ENCODE measurements at regions not wholly inside any gene's neighbourhood (a gene's known extent, or its start where the extent isn't known, plus 50 kb on each side); places are given as distances from the start of the nearest gene placed in this dataset.

- H3K27ac ChIP-seq (ENCODE audit: extremely low read length, insufficient read depth, low read length): no peak overlapping the region
- no peaks in the 10 kb centered on the region for H3K4me1 ChIP-seq (ENCODE audit: insufficient read depth, low read length)
- intact Hi-C loops (cut with micrococcal nuclease; ENCODE audit: unreplicated experiment) (no loop called here), in situ Hi-C loops (cut with HindIII; ENCODE audit: extremely low pct_ligation_motif_present, low pct_unique_long_range_greater_than_20kb) (no loop called here)
- H2AFZ ChIP-seq (ENCODE audit: low read length): no peak overlapping the region
- H3K4me3 ChIP-seq (replicated peaks in 1 of 3; ENCODE audit: insufficient read depth in 1 of 3, low read depth in 2 of 3, low read length in 3 of 3): no peak overlapping the region
- FAIRE-seq (no peak), ATAC-seq (no peak), DNase-seq (ENCODE audit: low spot score) (no peak)
- no peak overlapping the region for H3K4me2 ChIP-seq (ENCODE audit: low read depth, low read length)
- ChIA-PET CTCF (ENCODE audit: low intra/inter-chr PET ratio, low total read pairs) (no interaction called here), POLR2A (no interaction called here)
- no peaks in the 10 kb centered on the region for H3K79me2 ChIP-seq (ENCODE audit: insufficient read depth, low read length)
- TF ChIP-seq HNRNPLL (IDR thresholded peaks at IDR 0.05; ENCODE audit: low read depth, low read length, poor library complexity, severe bottlenecking): no peak
- no peak for TF ChIP-seq TEAD3 (CRISPR knock-in tag; optimal IDR thresholded peaks at IDR 0.05; ENCODE audit: borderline replicate concordance)
- TF ChIP-seq ZNF674 (CRISPR knock-in tag; IDR thresholded peaks at IDR 0.05; ENCODE audit: low read depth): no peak
- TF ChIP-seq ARID2 (CRISPR knock-in tag; IDR thresholded peaks at IDR 0.05; ENCODE audit: borderline replicate concordance): no peak
- TF ChIP-seq ELF4 (CRISPR knock-in tag; IDR thresholded peaks at IDR 0.05; ENCODE audit: borderline replicate concordance): no peak
- no peak for TF ChIP-seq SALL1 (CRISPR knock-in tag; IDR thresholded peaks at IDR 0.05)
- no peak for TF ChIP-seq RARA (CRISPR knock-in tag; IDR thresholded peaks at IDR 0.05)
- TF ChIP-seq ZNF253 (CRISPR knock-in tag; IDR thresholded peaks at IDR 0.05; ENCODE audit: borderline replicate concordance): no peak
- H3K27me3 ChIP-seq (ENCODE audit: control insufficient read depth in 1 of 2, insufficient read depth in 2 of 2, low read length in 2 of 2): no peaks in the 10 kb centered on the region
- WGBS (ENCODE audit: low lambda C conversion rate): 0% methylated on average over 1 of the region's 1 CpG
- H3K9ac ChIP-seq (ENCODE audit: insufficient read depth, low read depth, low read length): no peak overlapping the region
- H4K20me1 ChIP-seq (ENCODE audit: insufficient read depth, low read length): no peaks in the 10 kb centered on the region
- H3K36me3 ChIP-seq (replicated peaks in 1 of 2; ENCODE audit: control insufficient read depth in 1 of 2, insufficient read depth in 2 of 2, low read length in 2 of 2): no peaks in the 10 kb centered on the region
- no TSS peak for BruUV-seq (replicated peaks)
- no peaks in the 10 kb centered on the region for H3K9me3 ChIP-seq (ENCODE audit: low read length)
Observed at GRCh38 chr6:94376876-94377275, 957.5 kb upstream of the EPHA7 start.

- no peak overlapping the region for H3K4me2 ChIP-seq (ENCODE audit: low read depth, low read length)
- no peaks in the 10 kb centered on the region for H3K36me3 ChIP-seq (replicated peaks in 1 of 2; ENCODE audit: control insufficient read depth in 1 of 2, insufficient read depth in 2 of 2, low read length in 2 of 2)
- intact Hi-C loops (cut with micrococcal nuclease; ENCODE audit: unreplicated experiment) (no loop called here), in situ Hi-C loops (cut with HindIII; ENCODE audit: extremely low pct_ligation_motif_present, low pct_unique_long_range_greater_than_20kb) (no loop called here)
- no peak overlapping the region for H2AFZ ChIP-seq (ENCODE audit: low read length)
- H3K27me3 ChIP-seq (ENCODE audit: control insufficient read depth in 1 of 2, insufficient read depth in 2 of 2, low read length in 2 of 2): no peaks in the 10 kb centered on the region
- no peak for FAIRE-seq
- no peak for DNase-seq (ENCODE audit: low spot score)
- H3K4me1 ChIP-seq (ENCODE audit: insufficient read depth, low read length): no peaks in the 10 kb centered on the region
- no peaks in the 10 kb centered on the region for H4K20me1 ChIP-seq (ENCODE audit: insufficient read depth, low read length)
- POLR2A ChIA-PET: no interaction called here
- no peaks in the 10 kb centered on the region for H3K79me2 ChIP-seq (ENCODE audit: insufficient read depth, low read length)
- ATAC-seq: no peak
- H3K27ac ChIP-seq (ENCODE audit: extremely low read length, insufficient read depth, low read length): no peak overlapping the region
- no peak overlapping the region for H3K4me3 ChIP-seq (replicated peaks in 1 of 3; ENCODE audit: insufficient read depth in 1 of 3, low read depth in 2 of 3, low read length in 3 of 3)
- no peaks in the 10 kb centered on the region for H3K9me3 ChIP-seq (ENCODE audit: low read length)
- CTCF ChIA-PET (ENCODE audit: low intra/inter-chr PET ratio, low total read pairs): no interaction called here
- H3K9ac ChIP-seq (ENCODE audit: insufficient read depth, low read depth, low read length): no peak overlapping the region
- no TSS peak for BruUV-seq (replicated peaks)
- TF ChIP-seq ZNF577 (CRISPR knock-in tag; IDR thresholded peaks at IDR 0.05; ENCODE audit: borderline replicate concordance, low read depth): no peak
- no peak for TF ChIP-seq ZNF589 (CRISPR knock-in tag; conservative IDR thresholded peaks at IDR 0.05)
- no peak for TF ChIP-seq FOSL2 (CRISPR knock-in tag; IDR thresholded peaks at IDR 0.05)
- TF ChIP-seq FOXO1 (CRISPR knock-in tag; IDR thresholded peaks at IDR 0.05): no peak
- TF ChIP-seq CEBPZ (IDR thresholded peaks at IDR 0.05; ENCODE audit: low read length): no peak
- TF ChIP-seq ZNF296 (CRISPR knock-in tag; conservative IDR thresholded peaks at IDR 0.05): no peak
- no peak for TF ChIP-seq KAT7 (CRISPR knock-in tag; IDR thresholded peaks at IDR 0.05; ENCODE audit: borderline replicate concordance)
Observed at GRCh38 chr6:94372229-94372628, 952.9 kb upstream of the EPHA7 start.

Measured in HepG2 (cell line).